Stimulated activated CD8-positive, alpha-beta memory T cell treated with anti-CD3 and anti-CD28 coated beads, Interleukin-4, amount 100 ng/mL, for 4 hours (primary cell): ENCODE measurements at regions not wholly inside any gene's neighbourhood (a gene's known extent, or its start where the extent isn't known, plus 50 kb on each side); places are given as distances from the start of the nearest gene placed in this dataset.

ENCODE experiments used
- DNase-seq, 2 donors: peaks; one replicate each; pipeline ENCODE4 v3.0.0-alpha.2; 2020; ENCODE audit warnings: low read depth in 2 of 2, low spot score in 1 of 2

DNA sequence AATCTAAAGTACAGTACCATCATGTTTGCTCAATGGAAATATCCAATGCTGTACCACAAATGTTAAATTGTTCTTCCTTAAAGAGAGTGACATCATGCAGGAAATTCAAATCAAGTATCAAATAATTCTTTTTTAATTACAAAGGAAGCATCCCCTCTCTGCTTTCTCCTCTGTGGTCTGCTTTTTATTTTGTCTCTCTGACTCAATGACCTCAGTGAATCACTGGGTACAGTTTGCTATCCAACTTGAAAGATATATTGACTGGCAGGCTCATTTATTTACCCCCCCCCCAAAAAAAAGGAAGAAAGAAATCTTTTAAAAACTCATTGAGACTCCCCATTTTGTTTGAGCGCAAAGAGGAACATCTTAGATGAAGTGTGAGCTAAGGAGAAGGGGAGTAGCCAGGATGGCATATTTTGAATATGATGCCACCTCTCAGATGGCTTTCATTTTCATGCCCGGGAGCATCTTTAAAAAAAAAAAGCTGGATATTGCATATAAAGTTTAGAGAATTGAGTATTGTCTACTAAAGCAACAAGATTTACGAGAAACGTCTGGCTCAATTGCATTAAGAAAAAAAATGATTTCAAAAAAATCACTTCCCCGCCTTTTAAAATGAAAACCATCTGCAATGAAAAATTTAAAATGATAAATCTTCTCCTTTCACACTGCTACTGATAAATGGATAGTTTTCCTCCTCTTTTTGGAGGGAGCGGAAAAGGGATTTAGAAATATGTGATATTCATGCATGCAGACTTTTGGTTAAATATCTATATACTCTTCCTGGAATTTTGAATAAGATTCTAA lies 307.1 kb upstream of the DPH6 start:
- DNase-seq: no peak

DNA sequence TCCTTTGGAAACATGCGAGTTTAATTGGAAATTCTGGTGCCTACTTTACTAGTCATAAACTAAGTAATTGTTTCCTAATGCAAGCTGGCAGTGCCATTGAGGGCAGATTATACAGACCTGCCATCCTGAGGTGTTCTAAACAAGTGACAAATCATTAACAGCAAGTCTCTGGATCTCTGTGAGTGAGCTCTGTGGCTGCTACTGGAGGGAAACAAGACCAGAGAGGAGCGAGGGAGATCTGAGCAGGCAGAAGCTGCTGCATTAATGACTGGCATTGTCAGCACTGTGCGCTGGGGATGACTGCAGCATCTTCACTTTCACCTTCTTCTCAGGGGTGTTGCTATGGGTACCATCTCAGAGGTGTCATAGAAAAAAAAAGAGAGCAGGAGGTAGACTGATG lies 308.4 kb upstream of the DPH6 start:
- DNase-seq: no peak

DNA sequence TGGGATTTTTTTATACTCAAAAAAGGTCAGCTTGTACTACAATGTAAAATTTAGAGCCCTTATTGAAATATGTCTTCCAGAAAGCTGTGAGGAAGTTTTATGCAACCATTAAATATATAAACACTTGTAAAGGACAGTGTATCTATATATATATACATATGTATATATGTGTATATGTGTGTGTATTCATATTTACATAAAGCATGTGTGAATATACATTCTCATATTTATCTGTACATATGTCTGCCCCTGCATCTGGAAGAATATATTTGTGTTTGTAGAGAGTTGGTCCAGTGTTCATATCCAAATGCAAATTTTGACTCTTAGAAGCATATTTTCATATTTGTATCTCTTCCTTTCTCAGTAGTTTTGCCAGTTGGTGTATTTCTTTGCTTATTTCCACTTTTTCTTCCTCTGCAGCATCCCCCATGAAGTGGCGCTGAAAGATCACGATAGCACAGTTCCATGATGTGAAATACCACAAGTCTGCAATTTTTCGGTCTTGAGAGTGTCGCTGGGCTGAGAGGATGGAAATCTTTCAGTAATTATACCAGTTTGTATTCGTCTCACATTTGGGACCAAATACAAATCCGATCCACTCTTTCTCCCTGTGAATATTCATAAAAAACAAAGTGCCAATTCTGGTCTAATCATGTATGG lies 311.7 kb upstream of the DPH6 start:
- no peak for DNase-seq

DNA sequence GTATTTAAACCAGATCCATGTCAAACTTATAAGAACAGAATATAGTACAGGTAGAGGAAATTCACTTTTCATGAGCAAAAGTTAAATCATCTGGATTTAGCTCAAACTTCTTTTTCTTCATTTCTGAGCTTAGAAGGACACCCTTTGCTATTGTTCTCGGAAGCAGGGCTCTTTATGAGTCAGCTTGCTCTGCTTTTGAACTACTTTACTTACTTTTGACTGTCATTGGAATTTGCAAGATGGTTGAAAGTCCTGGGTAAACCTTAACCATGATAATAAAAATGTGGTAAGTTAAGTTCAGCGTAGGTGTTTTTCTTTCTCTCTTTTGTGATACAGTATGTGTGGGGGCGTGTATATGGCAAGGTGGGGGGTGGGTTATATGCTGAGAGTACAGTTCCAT lies 312.7 kb upstream of the DPH6 start:
- DNase-seq: no peak

DNA sequence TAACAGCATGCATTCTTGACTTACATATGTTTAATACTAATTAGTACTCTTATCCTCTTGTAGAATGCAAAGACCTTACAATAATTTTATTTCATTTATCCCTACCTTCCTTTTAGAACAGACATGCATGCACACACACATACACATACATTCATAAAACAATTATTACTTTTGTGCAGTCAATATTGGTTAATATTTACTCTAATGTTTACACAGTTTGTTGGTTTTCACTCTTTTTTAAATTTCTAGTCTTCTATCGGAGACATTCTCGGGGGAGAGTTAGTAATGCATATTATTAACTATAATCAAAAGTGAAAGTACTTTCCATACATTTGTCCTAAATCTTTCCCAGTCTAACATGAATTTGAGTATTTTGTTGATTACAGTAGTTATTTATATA lies 317.7 kb upstream of the DPH6 start:
- no peak for DNase-seq

DNA sequence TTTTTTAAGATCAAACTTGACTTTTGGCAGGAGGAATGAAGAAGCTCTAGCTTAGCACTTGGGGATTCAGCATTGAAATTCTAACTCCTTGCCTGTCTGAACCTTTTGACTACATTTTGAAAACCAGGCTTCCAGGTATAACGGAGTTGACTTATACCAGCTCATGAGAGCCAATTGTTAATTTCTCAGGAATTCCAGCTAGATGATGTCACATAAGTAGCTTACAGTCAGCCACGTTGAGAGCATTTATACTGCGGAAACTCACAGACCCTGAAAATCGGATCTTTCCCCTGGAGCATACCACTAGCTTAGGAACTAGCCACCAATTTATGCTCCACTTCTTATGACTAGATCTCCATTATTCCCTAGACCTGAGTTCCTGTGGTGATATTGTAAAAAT lies 321.4 kb upstream of the DPH6 start:
- DNase-seq: no peak

DNA sequence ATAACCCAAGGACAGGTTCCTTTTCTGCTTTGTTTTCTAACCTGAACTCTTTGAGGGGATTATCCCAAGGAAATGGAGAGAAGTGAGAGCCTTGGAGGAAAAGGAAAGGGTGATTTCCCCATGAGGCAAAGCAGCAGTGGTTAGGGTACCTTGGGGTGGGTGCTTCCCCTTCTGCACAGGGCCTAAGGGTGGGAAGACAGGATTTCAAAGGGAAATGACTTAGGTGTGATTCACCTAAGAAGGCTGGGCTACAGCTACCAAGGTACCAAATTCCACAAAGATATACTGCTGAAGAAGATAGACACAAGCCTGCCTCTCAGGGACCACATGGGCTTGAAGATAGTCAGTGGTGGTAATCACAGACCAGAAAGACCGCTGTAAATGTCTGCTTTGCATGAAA lies 325.3 kb upstream of the DPH6 start:
- DNase-seq: no peak

DNA sequence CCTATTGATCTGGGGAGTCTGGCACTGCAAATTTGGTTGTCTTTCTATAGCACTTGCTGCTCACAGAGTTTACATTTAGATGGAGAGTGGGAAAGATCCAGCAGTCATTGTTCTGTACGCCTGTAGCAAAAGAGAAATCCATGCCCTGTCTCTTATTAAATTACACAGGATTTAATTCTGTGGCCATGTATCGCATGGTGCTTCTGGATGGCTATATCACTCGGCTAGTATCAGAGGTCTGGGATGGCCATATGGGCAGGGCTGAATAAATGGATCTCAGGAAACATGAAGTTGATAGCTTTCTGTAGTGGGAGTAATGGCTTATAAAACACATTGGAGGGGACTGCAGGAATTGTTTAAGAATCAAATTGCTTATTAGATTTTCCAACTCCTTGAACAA lies 325.8 kb upstream of the DPH6 start:
- DNase-seq: no peak

DNA sequence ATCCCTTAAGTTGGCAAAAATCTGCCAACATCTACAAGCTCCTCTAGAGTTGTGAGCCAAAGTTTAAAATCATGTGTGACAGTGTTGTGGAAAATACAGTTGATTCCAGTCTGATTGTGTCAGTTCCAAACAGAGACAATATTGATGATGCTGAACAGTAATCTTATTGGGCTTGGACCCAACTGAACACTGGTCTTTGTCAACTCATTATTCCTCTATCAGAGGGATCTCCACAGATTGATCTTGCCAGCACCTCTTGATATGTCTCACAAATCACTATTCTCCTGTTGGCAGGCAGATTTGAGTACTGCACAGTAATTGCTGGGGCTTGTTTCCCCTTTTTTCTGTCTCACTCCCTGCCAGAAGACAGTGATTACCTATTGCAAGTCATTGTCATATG lies 326.6 kb upstream of the DPH6 start:
- DNase-seq: no peak

DNA sequence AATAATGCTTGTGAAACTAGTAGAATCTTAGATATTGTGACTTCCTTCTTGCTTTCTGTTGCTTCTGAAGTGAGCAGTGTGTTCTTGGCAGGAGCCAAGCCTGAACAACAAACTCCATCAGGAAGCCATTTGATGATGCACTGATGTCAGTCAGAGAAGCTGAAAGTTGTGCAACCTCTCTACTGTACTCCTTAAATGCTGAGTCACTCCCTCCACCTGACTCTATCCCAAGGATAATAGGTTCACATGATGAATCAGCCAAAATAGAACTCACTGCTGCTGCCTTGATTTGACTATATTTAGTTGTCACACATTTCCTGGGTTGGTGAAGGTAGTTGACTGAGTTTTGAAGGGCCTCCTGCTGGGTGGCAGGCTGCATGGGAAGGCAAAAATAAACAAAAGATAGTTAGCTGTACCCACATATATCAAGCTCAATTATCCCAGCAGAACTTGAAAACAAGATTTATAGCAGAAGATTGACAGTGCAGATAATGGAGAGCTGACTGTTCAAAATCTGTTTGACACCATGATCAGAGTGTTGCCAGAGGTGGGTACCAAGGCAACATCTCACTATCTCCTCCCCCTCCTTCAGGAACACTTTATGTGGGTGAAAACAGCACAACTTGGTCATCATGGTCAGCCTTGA lies 328.4 kb upstream of the DPH6 start:
- no peak for DNase-seq

DNA sequence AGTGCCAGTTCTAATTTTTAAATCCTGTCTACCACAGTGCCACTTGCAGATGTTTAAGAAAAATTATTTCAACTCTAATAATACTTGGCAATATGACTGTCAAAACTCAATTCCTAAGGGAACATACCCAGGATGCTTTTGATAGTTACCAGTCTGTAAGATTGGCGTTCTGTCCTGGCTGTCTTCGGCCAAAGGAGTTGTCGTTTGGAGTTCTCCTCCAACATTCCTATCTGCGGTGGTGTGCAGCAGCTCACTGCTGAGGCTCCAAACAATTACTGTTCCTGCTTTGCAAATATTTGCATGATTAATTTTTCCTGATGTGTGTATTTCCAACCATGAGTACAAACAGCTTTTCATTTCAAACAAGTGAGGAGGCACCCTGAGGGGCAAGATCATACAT lies 330.8 kb upstream of the DPH6 start:
- DNase-seq: no peak

DNA sequence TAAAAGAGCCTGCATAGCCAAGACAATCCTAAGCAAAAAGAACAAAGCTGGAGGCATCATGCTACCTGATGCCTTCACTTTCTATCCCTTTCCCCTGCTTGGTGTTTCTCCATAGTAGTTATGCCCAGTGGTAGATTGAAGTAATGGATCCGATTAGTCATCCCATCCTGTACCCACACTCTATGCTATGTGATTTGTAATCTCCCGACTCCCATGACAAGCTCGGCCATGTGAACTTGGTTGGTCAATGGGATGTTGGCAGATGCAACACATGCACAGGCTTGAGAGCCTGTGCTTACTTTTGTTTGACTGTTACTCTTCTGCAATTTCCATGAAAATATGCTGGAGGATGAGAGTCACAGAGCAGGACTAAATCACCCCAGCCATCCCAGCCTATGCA lies 334.9 kb upstream of the DPH6 start:
- no peak for DNase-seq

DNA sequence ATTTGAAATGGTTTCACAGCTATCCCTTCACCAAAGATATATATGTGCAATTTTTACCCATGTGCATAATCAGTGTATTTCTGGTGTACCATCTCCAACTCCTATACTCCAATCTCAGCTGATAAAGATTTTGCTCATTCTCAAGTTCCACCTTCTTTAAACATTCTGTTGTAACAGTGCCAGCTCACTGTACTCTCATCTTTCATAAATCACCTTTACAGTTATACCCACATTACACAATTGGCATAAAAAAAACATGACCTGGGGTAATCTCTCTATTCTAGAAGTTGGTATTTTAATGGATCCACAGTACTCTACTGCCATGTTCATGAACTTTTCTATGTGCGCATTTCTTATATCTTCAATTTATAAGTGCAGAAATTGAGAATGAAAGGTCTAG lies 339.9 kb upstream of the DPH6 start:
- no peak for DNase-seq

DNA sequence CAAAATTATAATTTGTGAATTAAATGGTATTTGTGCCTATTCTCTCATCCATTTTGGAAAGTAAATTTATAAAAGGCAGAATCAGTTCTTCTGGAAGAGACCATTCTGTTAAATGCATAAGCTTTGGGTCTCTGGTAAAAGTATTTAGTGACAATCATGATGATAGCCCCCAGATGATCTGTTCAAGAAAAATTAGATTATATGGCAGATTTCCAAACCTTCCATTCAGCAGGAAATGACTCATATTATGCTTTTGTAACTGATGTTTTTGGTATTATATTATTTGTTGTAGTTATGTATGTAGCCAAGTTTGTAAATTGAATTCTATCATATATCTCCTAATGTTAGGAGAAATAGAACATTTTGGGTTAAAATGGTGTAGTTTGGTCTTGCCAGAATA lies 340.8 kb upstream of the DPH6 start:
- no peak for DNase-seq

DNA sequence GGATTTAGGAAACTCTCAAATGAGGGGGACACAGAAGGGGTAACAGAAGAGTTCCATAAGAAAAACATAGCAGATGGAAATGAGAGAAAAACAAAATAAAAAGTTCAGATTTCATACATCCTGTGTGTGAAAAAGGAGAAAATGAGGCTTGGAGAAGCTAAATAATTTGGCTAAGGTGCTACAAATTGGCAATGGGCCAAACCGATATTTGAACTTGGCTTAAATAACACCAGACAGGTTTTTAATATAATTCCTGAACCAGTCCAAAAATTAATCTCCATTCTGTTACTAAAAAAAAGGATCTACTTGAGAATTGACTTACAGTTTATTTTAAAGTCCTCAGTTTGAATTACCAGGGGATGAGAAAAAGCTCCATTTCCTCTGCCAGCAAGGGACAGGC lies 342.9 kb upstream of the DPH6 start:
- DNase-seq: no peak

DNA sequence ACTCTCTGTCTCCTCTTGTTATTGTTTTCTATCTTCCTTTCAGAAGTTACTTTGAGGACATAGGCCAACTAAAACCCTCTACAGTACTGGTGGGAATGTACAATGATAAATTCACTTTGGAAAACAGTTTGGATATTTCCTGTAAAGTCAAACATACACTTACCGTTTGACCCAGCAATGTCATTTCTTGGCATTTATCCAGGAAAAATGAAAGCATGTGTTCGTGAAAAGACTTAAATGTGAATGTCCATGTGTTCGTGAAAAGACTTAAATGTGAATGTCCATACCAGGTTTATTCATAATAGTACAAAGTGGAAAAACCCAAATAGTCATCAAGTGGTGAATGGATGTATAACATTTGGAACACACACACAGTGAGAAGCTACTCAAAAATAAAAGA lies 361.5 kb upstream of the DPH6 start:
- no peak for DNase-seq

DNA sequence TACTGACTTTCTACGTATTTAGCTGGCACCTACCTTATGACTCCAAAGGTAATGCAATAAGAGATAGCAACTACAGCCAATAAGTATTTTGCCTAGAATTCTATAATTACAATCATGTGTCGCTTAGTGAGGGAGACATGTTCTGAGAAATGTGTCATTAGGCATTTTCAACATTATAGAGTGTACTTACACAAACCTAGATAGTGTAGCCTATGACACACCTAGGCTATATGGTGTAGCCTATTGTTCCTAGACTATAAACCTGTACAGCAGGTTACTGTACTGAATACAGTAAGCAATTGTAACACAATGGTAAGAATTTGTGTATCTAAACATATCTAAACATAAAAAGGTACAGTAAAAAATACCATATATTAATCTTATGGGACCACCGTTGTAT lies 363.4 kb upstream of the DPH6 start:
- DNase-seq: no peak

DNA sequence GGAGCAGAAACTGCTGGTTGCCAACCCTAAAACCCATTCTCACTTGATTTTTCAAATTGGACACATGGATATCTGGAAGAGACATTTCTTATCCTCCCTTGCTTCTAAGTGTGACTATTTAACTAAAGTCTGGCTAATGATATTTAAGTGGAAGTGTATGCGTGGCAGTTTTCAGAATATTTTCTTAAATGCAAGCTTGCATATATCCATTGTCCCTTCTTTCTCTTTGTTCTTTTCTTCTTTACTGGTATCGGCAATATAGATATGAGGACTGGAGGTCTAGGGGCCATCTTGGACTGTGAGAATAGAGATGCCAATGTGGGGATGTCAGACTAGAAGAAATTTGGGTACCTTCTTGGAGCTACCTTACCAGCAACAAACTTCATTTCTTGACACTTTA lies 364.3 kb upstream of the DPH6 start:
- DNase-seq: no peak

DNA sequence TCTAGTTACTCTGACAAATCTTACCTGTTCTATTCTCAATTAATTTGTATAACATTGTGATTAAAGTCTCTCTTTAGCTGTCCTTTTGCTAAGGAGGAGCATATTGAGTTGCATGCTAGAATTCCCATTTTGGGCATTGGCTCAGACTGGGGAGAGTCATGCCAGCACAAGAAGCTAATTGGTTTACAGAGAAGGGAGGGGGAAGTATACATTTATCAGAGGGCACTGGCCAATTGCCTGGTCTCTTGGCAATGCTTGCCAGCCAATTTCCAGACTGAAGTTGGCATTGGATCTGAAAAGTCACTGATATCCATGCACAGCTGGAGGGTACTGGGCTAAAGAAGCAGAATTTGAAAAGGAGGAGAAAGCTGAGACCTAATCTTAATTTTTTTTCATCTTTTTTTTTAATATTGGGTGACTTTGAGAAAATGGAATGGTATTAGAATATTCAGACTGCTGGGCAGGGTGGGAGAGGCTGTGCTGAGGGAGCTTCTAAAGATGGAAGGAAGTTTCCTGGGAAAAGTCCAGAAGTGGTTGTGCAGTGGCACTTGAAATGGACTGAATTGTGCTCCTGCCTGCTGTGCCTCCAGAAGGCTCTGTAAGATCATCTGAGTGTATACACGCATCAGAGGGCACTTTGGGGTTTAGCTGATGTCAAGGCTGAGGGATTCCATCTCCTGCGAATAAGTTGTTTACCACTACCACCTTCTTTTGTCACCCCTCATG lies 365.2 kb upstream of the DPH6 start:
- no peak for DNase-seq

DNA sequence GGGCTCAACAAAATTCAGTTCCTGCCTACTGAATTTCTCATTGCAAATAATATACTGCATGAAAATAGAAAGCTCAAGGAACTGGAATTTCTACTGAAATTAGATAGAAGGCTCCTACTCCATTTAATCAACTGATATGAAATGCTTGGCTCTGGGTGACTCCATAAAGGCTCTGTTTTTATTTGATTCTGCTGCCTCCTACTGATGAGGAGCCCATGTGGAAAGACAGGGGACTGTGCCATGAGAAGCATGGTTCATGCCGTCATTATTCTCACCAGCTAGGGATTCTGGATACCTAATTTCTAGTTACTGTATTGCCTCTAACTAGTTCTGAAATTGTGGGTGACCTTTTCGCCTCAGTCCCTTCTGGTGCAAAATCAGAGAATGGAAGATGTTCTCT lies 366.2 kb upstream of the DPH6 start:
- no peak for DNase-seq

DNA sequence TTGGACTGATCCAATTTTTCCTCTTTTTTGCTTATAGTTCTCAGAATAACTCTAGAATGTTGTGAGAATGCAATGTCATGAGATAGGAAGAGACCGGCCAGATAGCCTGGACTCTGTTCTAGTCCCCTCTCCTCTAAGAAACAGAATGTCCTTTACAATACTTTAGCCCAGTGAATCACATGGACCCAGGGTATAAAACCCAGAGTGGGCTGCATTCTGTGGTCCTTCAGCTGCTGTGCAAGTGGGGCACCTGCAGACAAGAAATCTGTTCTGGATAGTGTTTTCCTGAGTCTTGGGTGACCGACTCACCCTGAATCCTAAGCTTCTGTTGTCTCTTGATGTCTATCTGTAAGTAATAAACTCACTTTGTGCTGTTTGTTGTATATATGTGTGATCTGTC lies 368.6 kb upstream of the DPH6 start:
- DNase-seq: no peak

DNA sequence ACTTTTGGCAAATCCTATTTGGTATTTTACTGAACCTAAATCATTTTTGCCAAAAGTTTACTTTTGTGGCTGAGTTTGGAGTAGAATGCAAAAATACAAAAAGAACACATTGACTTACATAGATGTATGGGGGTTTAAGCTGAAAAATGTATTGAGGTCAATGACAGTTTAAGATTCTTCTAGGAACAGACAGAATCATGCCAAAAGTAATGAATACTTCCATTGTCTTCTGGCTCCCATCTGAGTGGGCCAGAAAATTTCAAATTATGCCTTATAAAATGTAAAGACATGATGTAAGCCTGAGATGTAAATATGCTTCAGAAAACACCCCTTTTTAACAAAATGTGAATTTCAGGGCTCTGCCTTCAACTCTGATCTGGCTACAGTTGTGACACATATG lies 375.1 kb upstream of the DPH6 start:
- DNase-seq: no peak
